HFF-Myc (cell line): ENCODE measurements at regions not wholly inside any gene's neighbourhood (a gene's known extent, or its start where the extent isn't known, plus 50 kb on each side); places are given as distances from the start of the nearest gene placed in this dataset.

Source experiments
- DNase-seq: peaks from one replicate; pipeline ENCODE4 v3.0.0-alpha.2; 2011; ENCODE audit warnings: low read depth; ENCODE audit errors: extremely low read depth
- H3K4me3 ChIP-seq: replicated peaks from 2 replicates; pipeline ENCODE4 v1.5.1; 2011; ENCODE audit warnings: low read depth, mild to moderate bottlenecking, control low read depth, low read length
- TF ChIP-seq, protein P1 (sequence below): IDR thresholded peaks from 2 replicates; pipeline ENCODE4 v1.5.1; 2012; ENCODE audit warnings: mild to moderate bottlenecking, low read depth, low read length, control low read depth; ENCODE audit errors: missing control alignments

DNA sequence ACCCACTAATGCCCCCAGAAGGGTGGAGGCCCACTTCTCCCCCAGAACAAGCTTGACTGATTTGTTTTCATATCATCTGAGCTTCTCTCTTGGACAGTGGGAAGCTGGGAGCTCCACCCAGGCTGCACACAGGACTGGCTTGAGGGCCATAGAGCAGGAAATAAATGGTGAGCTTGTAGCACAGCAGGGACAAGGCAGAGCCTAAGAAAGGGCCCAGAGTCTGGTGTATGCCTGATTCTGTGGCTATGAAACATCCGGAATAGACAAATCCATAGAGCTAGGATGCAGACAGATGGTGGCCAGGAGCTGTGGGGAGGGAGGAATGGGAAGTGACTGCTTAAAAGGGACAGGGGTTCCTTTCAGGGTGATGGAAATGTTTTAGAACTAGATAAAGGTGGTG is 79.0 kb downstream of the ARL6IP4 start:
- DNase-seq = no peak
- TF ChIP-seq, protein P1, sequence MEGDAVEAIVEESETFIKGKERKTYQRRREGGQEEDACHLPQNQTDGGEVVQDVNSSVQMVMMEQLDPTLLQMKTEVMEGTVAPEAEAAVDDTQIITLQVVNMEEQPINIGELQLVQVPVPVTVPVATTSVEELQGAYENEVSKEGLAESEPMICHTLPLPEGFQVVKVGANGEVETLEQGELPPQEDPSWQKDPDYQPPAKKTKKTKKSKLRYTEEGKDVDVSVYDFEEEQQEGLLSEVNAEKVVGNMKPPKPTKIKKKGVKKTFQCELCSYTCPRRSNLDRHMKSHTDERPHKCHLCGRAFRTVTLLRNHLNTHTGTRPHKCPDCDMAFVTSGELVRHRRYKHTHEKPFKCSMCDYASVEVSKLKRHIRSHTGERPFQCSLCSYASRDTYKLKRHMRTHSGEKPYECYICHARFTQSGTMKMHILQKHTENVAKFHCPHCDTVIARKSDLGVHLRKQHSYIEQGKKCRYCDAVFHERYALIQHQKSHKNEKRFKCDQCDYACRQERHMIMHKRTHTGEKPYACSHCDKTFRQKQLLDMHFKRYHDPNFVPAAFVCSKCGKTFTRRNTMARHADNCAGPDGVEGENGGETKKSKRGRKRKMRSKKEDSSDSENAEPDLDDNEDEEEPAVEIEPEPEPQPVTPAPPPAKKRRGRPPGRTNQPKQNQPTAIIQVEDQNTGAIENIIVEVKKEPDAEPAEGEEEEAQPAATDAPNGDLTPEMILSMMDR = no peak
- no peak overlapping the region for H3K4me3 ChIP-seq

DNA sequence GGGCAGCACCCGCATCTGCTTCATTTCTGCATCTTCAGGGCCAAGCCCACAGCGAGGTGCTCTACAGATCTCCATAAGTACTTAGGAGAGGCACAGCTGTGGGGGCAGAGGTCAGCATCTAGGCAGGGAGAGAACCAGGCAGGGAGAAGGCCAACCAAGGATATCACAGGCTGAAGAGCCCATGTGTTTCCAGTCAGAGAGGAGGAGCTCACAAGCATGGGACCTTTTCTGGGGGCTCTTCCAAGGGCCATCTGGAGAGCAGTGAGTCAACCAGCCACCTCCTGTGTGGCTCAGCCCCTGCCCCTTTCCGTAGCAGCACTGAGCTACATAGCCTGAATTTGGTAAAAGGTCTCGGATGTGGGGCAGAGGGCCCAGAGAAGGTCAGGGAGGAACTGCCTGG is 78.5 kb downstream of the ARL6IP4 start:
- TF ChIP-seq, protein P1 = no peak
- no peak overlapping the region for H3K4me3 ChIP-seq
- DNase-seq = peak; percentile 90

DNA sequence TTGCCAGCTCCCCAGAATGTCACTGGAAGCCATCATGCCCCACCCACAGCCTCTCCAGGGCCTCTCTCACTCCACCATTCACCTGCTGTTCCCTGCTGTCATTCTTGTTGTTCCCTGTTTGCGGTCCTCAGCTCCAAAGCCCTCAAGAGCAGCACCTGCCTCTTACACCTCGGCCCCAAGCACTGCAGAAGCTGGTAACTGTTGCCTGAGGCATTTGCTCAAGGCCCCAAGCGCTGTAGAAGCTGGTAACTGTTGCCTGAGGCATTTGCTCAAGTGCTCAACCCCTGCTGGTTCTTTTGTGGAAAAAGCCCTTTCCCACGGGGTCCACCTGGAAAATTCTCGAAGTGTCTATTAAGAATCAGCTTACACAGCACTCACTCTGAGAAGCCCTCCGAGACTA is 78.0 kb downstream of the ARL6IP4 start:
- TF ChIP-seq, protein P1 = no peak
- no peak overlapping the region for H3K4me3 ChIP-seq
- DNase-seq = no peak

DNA sequence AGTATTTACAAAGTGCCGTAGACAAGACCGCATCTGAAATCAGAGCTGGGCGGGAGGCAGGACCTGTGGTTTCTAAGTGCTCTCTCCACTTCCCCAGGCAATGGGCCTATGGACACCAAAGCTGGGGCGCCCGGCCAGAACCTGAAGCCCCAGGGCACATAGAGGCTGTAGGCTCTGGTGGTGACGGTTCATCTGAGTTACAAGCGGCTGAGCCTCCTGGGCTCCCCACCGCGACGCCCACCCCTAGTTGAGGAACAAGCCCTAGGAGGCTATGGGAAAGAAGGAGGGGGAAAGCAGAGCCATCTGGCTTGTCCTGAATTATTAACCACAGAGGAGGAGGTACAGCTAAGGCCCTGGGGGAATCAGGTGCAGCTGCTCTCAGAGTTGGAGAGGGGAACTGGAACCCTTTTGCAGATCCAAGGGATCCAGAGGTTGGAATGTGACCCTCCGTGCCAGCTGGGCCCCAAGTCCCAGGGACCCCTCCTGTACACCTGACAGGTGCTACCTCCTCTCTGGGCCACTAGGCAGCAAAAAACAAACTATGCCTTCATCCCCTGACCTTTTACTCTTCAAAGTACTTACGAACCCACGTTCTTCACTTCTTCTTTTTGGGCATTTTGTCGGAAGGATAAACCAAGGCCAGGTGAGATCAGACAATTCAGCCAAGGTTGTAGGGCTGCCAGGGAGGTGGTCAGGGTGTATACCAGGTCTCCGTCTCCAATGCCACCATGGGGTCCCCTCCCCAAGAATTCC is 77.2 kb downstream of the ARL6IP4 start:
- TF ChIP-seq, protein P1 = no peak
- no peak for DNase-seq
- H3K4me3 ChIP-seq = no peak overlapping the region

DNA sequence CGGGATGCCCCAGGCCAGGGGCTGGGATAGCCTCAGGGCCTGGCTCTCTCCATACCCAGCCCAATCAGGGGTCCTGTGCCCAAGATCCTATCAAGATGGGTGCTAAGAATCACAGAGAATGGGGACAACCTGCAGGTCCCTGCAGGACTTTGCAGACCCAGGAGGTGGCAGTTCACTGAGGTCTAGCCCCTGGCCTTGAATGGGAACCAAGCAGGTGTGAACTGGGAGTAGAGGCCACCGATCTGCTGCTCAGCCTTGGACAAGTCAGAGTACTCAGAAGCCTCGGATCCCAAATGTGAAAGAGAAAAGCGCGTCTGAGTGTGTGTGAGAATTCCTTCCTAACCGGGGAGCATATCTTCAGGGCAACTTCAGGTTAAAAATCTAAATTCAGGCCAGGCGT is 76.2 kb downstream of the ARL6IP4 start:
- no peak for DNase-seq
- TF ChIP-seq, protein P1 = no peak
- no peak overlapping the region for H3K4me3 ChIP-seq

DNA sequence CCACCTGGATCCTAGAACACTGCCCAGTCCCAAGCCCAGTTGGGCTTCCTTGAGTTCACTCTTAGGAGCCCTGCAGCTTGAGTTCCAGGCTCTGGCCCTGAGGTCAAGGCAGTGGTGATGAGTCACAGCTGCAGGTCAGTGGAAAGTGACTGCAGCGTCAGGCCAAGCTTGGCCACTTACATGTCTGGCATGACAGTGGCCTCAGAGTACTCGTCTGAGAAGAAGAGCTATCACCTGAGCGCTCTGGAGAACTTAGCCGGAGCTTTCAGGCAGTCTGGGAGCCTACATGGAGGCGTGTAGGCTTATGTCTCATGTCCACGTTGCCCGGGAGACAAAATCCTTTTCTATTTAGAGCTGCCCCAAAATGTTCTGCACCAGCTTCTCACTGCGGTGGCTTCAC is 75.6 kb downstream of the ARL6IP4 start:
- DNase-seq = no peak
- TF ChIP-seq, protein P1 = no peak
- H3K4me3 ChIP-seq = no peak overlapping the region
